Pancreas (tissue), 10 donors: ENCODE measurements at regions not wholly inside any gene's neighbourhood (a gene's known extent, or its start where the extent isn't known, plus 50 kb on each side); places are given as distances from the start of the nearest gene placed in this dataset.
A peak's percentile ranks its signal among the peaks of the same experiment; 100 is the strongest.

Source experiments
- ATAC-seq, 4 donors: fragments of 200-7000 bp; cut with Tn5 transposase; one replicate each; pipeline versions ENCODE4 v1.8.0 to v1.9.1; 2020; ENCODE audit warnings: mild to moderate bottlenecking in 4 of 4, moderate library complexity in 4 of 4
- DNase-seq, 6 donors: peaks; one replicate each; pipeline ENCODE4 v3.0.0-alpha.2; 2020
- FAIRE-seq: peaks from 2 replicates; lab custom pipeline; 2012; peaks lifted over from hg19 to GRCh38; lab: Jason Lieb, UNC
- H3K27ac ChIP-seq, 4 donors: fragments of 200-600 bp; sonication (generic); 1 replicate in 3 of 4; 2 replicates in 1 of 4; pipeline versions ENCODE4 v1.5.0 to v1.8.0; 2020
- H3K27me3 ChIP-seq, 4 donors: fragments of 200-600 bp; one replicate each; pipeline ENCODE4 v1.8.0; 2021
- H3K36me3 ChIP-seq, 3 donors: fragments of 200-600 bp; sonication (generic) in 1 of 3; one replicate each; pipeline versions ENCODE4 v1.5.0 to v1.8.0; 2020 to 2021
- H3K4me1 ChIP-seq, 3 donors: fragments of 200-600 bp; one replicate each; pipeline ENCODE4 v1.8.0; 2021
- H3K4me3 ChIP-seq, 4 donors: fragments of 200-600 bp; sonication (generic) in 2 of 4; one replicate each; pipeline versions ENCODE4 v1.5.0 to v1.8.0; 2020 to 2021
- H3K9me3 ChIP-seq, 4 donors: fragments of 200-600 bp; one replicate each; pipeline ENCODE4 v1.8.0; 2021
- WGBS, 2 donors: extraction: QIAGEN DNeasy Blood & Tissue Kit; methylation state at CpG; one replicate each; pipeline ENCODE4 v1.1.7; 2013; 5-methylcytosine and 5-hydroxymethylcytosine counted together
- intact Hi-C, 3 donors: fragments of 100-400 bp; cut with DNase I; formaldehyde crosslinking; loops; one replicate each; pipeline versions ENCODE4 v1.11.1 to v1.14.2; 2022
- TF ChIP-seq, protein P1 (sequence below), 4 donors: fragments of 200-600 bp; sonication (generic) in 3 of 4; IDR thresholded peaks; one replicate each; pipeline versions ENCODE4 v1.5.0 to v1.8.0; 2021; ENCODE audit warnings: antibody characterized with exemption in 4 of 4
- donor health status: healthy with polysubstance abuse.
- donor health status: DM: no; HTN: no; CAD: no; lungs with moderate emphysema.
- donor health status: DM: no; HTN: no; CAD: no.
- donor health status: control.
- donor health status: control.
- donor health status: Bipolar disorder and iron deficiency.
- donor health status: DM: yes; HTN: yes; CAD: no.
- donor health status: DM: no; HTN: no; CAD: no.
- donor health status: DM: no; HTN: no; CAD: no.
- donor health status: DM: yes; HTN: yes; CAD: no.

GRCh38 chr13:104246955-104247354, 1180.7 kb upstream of the SLC10A2 start:
- H3K9me3 ChIP-seq: no peaks in the 10 kb centered on the region
- H3K27me3 ChIP-seq: no peaks in the 10 kb centered on the region
- ATAC-seq: no peak
- TF ChIP-seq, protein P1, sequence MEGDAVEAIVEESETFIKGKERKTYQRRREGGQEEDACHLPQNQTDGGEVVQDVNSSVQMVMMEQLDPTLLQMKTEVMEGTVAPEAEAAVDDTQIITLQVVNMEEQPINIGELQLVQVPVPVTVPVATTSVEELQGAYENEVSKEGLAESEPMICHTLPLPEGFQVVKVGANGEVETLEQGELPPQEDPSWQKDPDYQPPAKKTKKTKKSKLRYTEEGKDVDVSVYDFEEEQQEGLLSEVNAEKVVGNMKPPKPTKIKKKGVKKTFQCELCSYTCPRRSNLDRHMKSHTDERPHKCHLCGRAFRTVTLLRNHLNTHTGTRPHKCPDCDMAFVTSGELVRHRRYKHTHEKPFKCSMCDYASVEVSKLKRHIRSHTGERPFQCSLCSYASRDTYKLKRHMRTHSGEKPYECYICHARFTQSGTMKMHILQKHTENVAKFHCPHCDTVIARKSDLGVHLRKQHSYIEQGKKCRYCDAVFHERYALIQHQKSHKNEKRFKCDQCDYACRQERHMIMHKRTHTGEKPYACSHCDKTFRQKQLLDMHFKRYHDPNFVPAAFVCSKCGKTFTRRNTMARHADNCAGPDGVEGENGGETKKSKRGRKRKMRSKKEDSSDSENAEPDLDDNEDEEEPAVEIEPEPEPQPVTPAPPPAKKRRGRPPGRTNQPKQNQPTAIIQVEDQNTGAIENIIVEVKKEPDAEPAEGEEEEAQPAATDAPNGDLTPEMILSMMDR (IDR thresholded peaks at IDR 0.05): no peak
- DNase-seq: no peak
- H3K4me3 ChIP-seq: no peak overlapping the region
- intact Hi-C loops: no loop called here
- no peak for FAIRE-seq
- no peaks in the 10 kb centered on the region for H3K4me1 ChIP-seq
- no peaks in the 10 kb centered on the region for H3K36me3 ChIP-seq
- H3K27ac ChIP-seq: no peak overlapping the region

DNA sequence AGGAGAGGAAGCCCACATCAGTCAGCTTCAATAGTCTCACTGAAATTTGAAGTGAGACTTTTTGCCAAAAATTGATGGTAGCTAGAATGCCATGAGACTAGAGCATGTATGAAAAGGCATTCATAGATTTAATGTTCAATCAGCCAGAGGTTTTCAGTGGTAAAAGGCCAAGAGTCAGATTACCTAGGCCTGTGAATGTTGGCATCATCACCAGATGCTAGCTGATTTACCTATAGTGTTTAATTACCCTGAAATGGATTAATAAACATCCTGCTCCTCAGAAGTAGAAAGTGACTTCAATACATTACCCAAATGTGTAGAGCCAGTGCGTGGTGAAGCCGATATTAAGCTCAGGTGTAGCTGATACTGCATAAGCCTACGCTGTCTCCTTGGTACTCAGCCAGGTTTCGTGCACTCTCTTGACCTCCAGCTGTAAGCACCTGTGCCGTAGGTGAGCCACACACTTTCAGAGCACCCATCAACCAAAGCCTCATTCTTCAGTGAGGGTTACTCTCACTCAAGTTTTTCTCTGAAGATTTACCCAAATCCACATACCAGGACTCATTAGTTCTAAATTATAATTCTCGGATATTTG, 1140.3 kb upstream of the SLC10A2 start:
- intact Hi-C loops: no loop called here
- TF ChIP-seq, protein P1 (IDR thresholded peaks at IDR 0.05): no peak
- DNase-seq (peak in 3 of 6 donors; percentile 12 to 32 (median 20)), ATAC-seq (peak in 3 of 4 donors; percentile 37 to 62 (median 53)), FAIRE-seq (no peak)
- Histone ChIP-seq H3K36me3 (no peaks in the 10 kb centered on the region), H3K4me3 (no peak overlapping the region), H3K9me3 (no peaks in the 10 kb centered on the region), H3K4me1 (no peaks in the 10 kb centered on the region), H3K27ac (no peak overlapping the region), H3K27me3 (no peaks in the 10 kb centered on the region)
- WGBS, 2 donors: 50 to 60% methylated on average over 6 of the region's 6 CpGs

DNA sequence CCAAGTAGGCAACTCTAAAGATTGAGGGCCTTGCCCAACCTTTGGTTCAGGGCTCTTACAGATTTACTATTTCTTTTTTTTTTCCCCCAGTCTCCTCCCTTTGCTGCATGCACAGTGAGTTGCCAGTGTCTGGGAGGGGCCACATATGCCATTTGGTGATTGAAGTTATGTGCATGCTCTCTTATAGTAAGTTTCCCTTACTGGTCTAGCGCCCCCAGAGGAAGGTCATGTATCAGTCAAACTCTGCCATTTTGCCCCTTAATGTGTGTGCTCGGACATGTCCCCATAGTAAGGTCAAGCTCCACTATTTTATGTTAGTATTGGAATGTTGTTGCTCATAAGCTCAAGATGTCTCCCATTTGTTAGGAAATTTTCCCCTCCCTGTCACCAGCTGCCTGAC, 1138.0 kb upstream of the SLC10A2 start:
- Histone ChIP-seq H3K27ac (no peak overlapping the region), H3K4me1 (no peaks in the 10 kb centered on the region), H3K9me3 (no peaks in the 10 kb centered on the region), H3K27me3 (no peaks in the 10 kb centered on the region), H3K36me3 (no peaks in the 10 kb centered on the region), H3K4me3 (no peak overlapping the region)
- TF ChIP-seq, protein P1 (IDR thresholded peaks at IDR 0.05): no peak
- 75 to 92% methylated on average over 2 of the region's 2 CpGs for WGBS, 2 donors
- no peak for ATAC-seq
- no peak for DNase-seq
- no peak for FAIRE-seq
- intact Hi-C loops: no loop called here

DNA sequence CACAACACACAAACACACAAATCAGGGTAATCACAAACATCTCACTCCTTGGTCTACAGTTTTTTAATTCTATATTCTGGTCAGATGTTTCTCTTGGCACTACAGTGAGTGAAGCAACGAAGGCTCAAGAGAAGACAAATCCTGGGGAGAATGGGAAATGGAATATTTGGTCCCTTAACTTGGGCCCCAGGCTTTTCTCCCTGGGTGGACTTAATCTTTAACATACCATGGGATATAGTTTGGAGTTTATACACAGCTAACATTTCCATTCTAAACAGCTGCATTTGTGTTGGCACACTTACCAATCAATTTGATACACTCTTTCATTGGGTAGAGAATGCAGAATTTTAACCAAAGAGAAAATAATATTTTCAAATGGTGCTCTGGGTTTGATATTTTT, 1132.6 kb upstream of the SLC10A2 start:
- no peak overlapping the region for H3K4me3 ChIP-seq
- no peak overlapping the region for H3K27ac ChIP-seq
- no peaks in the 10 kb centered on the region for H3K36me3 ChIP-seq
- intact Hi-C loops: no loop called here
- 67 to 88% methylated on average over 1 of the region's 1 CpG for WGBS, 2 donors
- no peak for DNase-seq
- no peaks in the 10 kb centered on the region for H3K4me1 ChIP-seq
- H3K27me3 ChIP-seq: no peaks in the 10 kb centered on the region
- no peak for FAIRE-seq
- no peak for ATAC-seq
- no peaks in the 10 kb centered on the region for H3K9me3 ChIP-seq
- TF ChIP-seq, protein P1 (IDR thresholded peaks at IDR 0.05): no peak

- 64 to 86% methylated on average over 5 of the region's 5 CpGs for WGBS, 2 donors
- intact Hi-C loops: no loop called here
- H3K4me1 ChIP-seq: no peaks in the 10 kb centered on the region
- DNase-seq (no peak), FAIRE-seq (no peak), ATAC-seq (no peak)
- H3K4me3 ChIP-seq: no peak overlapping the region
- no peaks in the 10 kb centered on the region for H3K36me3 ChIP-seq
- H3K27me3 ChIP-seq: no peaks in the 10 kb centered on the region
- TF ChIP-seq, protein P1 (IDR thresholded peaks at IDR 0.05): no peak
- H3K27ac ChIP-seq: no peak overlapping the region
- H3K9me3 ChIP-seq: no peaks in the 10 kb centered on the region
Measured at GRCh38 chr13:104196611-104197010, 1130.4 kb upstream of the SLC10A2 start.
